ENCODE measurements at regions not wholly inside any gene's neighbourhood (a gene's known extent, or its start where the extent isn't known, plus 50 kb on each side); places are given as distances from the start of the nearest gene placed in this dataset.

DNA sequence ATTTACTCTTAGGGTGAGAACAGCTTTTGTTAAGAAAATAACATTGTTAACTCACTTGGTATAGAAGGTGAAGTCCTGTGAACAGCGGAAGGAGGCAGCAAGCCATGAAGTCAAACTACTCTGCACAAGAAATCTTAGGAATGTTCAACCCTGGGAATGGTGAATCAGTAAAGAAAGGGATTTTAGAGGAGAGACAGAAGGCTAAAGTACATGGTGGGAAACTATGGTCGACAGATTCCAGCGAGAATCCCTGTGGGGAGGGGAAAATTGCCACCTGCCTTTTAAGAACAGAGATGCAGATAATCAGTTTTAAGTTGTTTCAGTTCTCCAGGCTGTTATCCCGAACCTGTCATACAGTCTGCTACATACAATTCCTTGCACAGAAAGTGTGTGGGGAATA lies 63.2 kb upstream of the PTPRR start:
- no peak overlapping the region for H3K4me3 ChIP-seq (ENCODE audit: low read depth, low read length)
- no peaks in the 10 kb centered on the region for H3K27me3 ChIP-seq (ENCODE audit: control insufficient read depth, insufficient read depth, low read length)
- H3K36me3 ChIP-seq (ENCODE audit: control insufficient read depth, insufficient read depth, low read length): no peaks in the 10 kb centered on the region
- DNase-seq (ENCODE audit: low read depth): peak; percentile 19
- TF ChIP-seq, protein P1, sequence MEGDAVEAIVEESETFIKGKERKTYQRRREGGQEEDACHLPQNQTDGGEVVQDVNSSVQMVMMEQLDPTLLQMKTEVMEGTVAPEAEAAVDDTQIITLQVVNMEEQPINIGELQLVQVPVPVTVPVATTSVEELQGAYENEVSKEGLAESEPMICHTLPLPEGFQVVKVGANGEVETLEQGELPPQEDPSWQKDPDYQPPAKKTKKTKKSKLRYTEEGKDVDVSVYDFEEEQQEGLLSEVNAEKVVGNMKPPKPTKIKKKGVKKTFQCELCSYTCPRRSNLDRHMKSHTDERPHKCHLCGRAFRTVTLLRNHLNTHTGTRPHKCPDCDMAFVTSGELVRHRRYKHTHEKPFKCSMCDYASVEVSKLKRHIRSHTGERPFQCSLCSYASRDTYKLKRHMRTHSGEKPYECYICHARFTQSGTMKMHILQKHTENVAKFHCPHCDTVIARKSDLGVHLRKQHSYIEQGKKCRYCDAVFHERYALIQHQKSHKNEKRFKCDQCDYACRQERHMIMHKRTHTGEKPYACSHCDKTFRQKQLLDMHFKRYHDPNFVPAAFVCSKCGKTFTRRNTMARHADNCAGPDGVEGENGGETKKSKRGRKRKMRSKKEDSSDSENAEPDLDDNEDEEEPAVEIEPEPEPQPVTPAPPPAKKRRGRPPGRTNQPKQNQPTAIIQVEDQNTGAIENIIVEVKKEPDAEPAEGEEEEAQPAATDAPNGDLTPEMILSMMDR (IDR thresholded peaks at IDR 0.05; ENCODE audit: insufficient read depth, low read length, poor library complexity, severe bottlenecking): no peak

DNA sequence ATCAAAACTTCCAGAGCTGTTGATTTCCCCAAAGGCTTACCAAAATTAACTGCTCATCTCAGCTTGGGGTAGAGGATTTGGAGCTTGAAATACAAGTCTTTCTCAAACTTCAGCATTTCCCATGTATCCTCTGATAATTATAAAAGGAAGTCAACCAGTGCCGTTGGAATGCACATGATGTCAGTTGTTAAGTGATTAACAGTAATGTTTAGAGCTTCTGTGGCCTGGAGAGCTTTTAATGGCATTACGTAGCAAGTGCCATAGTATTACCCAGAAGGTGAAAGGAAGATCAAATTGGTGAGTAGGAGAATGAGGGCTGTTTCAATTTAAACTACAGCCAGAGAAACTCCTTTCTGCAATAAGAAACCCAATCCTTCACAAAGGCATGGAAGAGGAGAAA lies 62.5 kb upstream of the PTPRR start:
- peak; percentile 39 for DNase-seq (ENCODE audit: low read depth)
- TF ChIP-seq, protein P1 (IDR thresholded peaks at IDR 0.05; ENCODE audit: insufficient read depth, low read length, poor library complexity, severe bottlenecking): no peak

DNA sequence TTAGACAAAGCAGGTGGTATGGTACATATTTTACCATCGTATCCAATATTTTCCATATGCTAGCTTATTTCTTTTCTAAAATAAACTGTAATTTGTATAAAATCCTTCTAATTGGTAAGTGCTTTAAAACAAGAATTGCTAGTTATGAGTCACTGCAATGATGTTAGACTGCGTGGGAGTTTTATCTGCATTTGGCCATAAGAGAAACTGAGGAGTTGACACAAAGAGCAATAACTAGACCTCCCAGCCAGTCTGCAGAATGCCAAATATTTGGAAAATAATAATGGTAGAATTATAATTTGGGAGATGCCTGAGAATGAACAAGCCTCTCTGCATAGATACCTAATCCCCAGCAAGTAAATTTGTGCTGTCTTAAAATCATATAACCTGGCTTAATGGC lies 61.7 kb upstream of the PTPRR start:
- TF ChIP-seq, protein P1 (IDR thresholded peaks at IDR 0.05; ENCODE audit: insufficient read depth, low read length, poor library complexity, severe bottlenecking): no peak
- no peak overlapping the region for H3K4me3 ChIP-seq (ENCODE audit: low read depth, low read length)
- H3K36me3 ChIP-seq (ENCODE audit: control insufficient read depth, insufficient read depth, low read length): no peaks in the 10 kb centered on the region
- DNase-seq (ENCODE audit: low read depth): no peak
- H3K27me3 ChIP-seq (ENCODE audit: control insufficient read depth, insufficient read depth, low read length): no peaks in the 10 kb centered on the region

More for the DNA sequence above, 62.5 kb upstream of the PTPRR start:
- Histone ChIP-seq H3K36me3 (ENCODE audit: control insufficient read depth, insufficient read depth, low read length) (no peaks in the 10 kb centered on the region), H3K4me3 (ENCODE audit: low read depth, low read length) (no peak overlapping the region), H3K27me3 (ENCODE audit: control insufficient read depth, insufficient read depth, low read length) (no peaks in the 10 kb centered on the region)

DNA sequence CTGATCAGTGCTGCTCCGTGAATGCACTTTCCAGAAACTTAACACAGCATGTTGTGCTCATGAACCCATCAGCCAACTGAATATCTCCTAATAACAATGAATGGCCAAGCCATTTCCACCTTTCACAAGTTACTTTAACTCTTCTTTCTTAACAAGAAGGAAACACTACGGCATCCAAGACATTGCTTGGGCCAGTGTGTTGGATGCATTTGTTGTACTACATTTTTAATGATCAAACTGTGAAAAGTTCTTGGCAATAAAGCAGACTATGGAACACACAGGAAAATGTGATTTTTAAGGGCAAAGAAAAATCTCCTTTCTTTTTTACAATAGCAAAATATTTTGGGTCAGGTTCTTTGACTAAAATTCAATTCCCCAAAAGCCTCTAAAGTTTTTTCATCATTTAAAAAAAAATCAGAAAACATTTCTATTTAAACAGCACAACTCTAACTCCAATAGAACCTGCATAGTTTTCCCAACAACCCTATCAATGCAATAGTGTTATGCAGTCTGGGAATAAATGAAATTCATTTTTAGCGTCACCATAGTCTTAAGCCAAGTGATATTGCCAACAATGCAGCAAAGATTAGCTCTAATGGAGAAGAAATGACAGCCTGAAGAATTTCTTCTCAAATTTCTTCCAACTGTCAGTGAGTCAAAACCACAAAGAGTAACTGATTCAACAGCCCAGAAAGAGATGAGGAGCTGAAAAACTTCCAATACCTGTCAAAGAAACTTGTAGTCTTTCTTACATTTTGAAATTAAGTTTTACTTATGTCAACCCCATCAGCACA lies 50.7 kb upstream of the PTPRR start:
- TF ChIP-seq, protein P1 (IDR thresholded peaks at IDR 0.05; ENCODE audit: insufficient read depth, low read length, poor library complexity, severe bottlenecking): no peak
- DNase-seq (ENCODE audit: low read depth): no peak
- no peak overlapping the region for H3K4me3 ChIP-seq (ENCODE audit: low read depth, low read length)
- no peaks in the 10 kb centered on the region for H3K36me3 ChIP-seq (ENCODE audit: control insufficient read depth, insufficient read depth, low read length)
- H3K27me3 ChIP-seq (ENCODE audit: control insufficient read depth, insufficient read depth, low read length): no peaks in the 10 kb centered on the region
